GM21526 (cell line): ENCODE measurements at regions not wholly inside any gene's neighbourhood (a gene's known extent, or its start where the extent isn't known, plus 50 kb on each side); places are given as distances from the start of the nearest gene placed in this dataset.

Source experiments
- ATAC-seq: cut with Tn5 transposase; IDR thresholded peaks from one replicate; pipeline ENCODE4 v1.9.1; 2021; ENCODE audit warnings: moderate library complexity; ENCODE audit not compliant: unreplicated experiment, low FRiP score

DNA sequence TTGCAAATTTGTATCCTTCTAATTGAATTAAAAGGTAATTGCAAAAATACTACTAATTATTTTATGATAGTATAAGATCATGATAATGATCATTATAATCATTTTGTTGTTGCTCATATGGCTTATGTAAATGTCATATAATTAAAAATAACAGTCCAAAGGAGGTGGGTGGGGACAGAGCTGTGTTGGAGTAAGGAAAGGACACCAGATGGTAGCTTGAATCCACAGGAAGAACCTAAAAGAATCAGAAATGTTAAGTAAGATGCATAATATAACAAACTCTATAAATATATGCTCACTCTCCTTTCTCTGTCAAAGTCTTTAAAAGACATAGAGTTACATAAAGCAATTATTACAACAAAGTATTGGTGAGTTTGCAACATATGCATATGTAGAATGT lies 650.7 kb upstream of the HS6ST1 start:
- ATAC-seq, result no peak

DNA sequence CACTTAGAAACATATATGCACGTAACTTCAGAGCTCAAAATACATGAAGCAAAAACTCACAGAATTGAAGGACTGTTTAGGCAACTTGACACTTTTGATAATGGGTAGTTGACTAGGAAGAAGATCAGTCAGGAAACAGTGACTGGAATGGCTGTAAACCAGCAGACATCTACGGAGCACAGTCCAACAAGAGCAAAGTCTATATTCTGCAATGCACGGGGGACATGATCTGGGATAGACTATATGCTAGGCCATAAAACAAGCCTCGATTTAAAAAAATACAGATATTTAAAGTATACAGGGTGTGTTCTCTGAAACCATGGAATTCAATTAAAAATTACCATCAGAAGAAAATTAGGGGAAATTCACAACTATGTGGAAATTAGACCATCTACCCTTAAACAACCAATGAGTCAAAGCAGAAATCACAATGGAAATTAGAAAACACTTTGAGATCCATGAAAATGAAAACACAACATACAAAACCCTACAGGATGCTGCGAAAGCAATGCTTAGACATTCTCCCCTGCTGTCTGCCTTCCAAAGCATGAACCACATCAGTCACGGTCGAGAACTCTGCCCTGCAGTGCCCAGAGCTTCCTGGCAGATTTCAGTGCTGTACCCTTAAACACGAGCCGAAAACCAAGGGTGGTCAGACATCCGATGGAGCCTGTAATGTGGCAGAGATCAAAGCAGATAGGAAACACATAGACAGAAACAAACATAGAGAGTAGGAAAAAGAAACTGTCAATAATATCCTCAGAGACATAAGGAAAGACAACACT lies 651.9 kb upstream of the HS6ST1 start:
- no peak for ATAC-seq

DNA sequence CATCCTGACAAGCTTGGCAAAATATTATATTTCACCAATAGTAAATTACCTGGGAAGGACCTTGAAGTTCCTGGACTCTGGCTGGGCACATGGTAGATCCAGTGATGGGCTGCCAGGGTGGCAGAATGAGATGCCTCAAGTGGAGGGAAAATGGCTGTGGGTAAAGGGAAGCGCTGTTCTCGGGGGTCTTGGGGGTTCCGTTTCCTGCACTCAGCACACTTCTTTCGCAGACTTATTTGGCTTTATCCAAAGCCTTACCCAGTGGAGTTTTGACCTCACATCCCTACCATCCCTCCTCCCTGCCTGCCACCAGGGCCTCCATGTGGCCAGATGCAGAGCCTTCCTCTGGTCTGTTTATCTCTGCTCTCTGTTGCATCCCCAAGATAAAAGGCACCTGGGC lies 654.9 kb upstream of the HS6ST1 start:
- ATAC-seq, result no peak

DNA sequence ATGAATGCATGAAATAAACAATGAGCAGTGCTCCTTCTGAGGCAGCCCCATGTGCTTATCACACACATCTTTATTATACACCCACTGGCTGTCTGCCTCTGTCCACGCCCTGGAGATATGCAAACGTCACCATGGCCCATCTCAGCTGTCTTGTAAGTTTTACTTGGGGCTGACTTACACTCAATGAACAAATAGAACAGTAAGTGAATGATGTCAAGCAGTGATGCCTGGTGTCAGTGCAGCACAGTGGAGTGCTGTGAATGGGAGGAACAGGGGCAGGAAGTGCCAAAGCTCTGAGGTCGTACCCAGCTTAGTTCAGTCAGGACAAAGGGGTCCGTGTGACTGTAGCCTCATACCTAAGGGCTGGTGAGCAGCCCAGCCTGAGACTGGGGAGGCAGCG lies 659.5 kb upstream of the HS6ST1 start:
- no peak for ATAC-seq

DNA sequence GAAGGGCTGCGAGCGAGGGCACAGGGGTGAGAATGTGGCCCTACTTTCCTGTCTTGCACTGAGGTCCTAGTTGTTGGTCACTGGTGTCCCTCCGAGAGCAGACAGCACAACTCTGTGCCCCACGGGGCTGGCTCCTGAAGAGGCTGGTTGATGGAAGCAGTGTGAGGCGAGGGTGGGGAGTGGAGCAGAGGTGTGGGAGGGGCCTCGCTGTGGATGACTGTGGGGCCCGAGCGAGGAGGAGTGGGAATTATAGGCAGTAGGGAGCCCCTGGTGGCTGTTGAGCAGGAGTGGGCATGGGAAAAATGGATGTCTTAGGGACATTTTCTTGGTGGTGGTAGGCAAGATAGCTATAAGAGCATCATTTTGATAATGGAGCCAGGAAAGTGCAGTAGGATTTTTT lies 660.5 kb upstream of the HS6ST1 start:
- no peak for ATAC-seq

DNA sequence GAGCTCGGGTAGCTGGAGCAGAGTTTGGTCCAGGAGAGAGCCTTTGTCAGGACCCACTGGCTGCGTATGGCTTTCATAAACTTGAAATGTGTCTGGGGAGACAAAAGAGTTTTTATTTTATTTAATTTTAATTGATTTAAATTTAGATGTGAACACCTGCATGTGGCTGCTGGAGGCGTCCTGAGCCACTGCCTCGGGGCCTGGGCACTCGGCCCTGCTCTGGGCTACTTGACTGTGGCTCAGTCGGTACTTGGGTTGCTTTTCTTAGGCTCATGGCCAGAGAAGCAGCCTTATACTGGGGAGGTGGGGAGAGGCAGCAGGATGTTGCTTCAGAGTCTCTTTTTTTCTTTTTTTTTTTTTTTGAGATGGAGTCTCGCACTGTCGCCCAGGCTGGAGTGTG lies 661.8 kb upstream of the HS6ST1 start:
- no peak for ATAC-seq

DNA sequence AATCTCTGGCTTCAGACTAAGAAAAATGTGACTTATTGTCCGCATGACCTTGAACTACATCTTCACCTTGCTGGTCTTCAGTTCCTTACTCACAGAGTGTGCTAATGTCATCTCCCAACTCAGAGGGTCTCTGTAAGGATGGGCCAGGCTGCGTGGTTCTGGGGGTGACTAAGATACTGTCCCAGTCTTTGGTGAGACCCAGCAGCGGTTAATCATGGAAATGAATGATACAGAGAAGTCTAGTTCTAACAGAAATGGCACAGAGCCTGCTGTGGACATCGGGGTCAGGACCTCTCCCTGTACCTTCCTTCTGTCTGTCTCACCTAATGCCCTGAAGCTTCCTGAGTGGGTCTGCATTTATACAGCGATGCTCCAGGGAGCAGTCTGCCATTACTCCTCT lies 662.7 kb upstream of the HS6ST1 start:
- ATAC-seq, result no peak

DNA sequence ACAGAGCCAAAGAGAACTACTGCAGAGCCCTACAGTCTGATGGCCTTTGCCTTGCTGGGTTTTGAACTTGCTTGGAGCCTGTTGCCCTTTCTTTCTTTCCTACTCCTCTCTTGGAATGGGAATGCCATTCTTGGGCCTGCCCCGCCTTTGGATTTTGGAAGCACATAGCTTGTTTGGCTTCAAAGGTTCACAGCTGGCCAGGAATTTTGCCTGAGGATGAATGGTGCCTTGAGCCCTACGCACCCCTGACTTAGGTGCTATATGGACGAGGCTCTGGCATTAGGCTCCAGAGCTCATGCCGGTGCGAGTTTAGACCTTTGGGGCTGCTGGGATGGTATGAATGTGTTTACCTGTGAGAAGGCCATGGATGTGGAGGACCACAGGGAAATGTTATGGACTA lies 663.3 kb upstream of the HS6ST1 start:
- no peak for ATAC-seq

DNA sequence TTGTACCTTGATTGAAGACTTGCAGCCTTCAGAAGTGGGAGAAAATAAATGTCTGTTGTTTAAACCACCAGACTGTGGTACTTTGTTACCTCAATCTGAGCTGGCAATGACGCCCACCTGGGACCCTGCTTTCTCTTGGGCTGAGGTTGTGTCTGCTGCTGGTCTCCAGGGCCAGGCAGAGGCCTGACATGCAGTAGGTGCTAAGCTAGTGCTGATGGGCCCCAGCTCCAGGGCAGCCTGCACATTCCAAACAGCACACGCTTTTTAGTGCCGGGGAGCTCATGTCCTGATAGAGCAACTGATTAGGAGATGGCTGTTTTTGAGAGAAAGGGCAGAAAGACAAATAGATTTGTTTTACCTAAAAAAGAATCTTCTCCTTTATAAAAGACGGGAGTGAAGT lies 664.0 kb upstream of the HS6ST1 start:
- no peak for ATAC-seq

DNA sequence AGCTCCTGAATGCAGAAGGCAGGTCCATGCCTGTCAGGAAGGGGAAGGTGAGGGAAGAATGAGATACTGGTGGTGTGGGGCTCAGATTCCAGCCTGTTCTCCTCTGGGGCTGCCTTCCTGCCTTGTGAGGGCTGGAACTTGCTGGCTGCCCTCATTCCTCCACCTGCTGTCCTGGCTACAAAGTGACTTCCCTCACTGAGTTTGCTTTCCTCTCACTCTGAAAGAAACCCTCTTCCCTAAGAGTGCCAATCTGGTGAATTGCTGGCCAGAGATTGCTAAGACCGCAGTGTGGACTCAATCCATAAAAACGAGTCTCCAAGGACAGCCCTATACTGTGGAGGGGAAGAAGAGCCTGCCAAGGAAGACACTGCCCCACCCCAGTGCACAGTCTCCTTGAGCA lies 664.4 kb upstream of the HS6ST1 start:
- no peak for ATAC-seq

DNA sequence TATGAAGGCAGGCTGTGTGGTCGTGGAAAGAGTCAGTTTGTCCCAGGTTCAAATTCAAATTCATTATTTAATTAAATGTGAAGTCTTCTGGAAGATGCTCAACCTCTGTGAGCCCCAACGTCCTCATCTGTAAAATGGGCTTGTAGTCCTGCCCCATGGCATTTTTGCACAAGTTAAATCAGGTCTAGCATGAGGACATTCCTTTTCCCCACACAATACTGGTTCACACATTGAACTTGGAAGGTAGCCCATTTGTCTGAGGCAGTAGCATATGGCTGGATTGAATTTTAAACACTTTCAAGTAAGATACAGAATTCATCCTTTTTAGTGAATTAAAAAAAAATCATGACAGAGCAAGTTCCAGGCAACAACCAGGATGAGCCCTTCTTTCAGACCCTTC lies 665.4 kb upstream of the HS6ST1 start:
- ATAC-seq, result no peak

DNA sequence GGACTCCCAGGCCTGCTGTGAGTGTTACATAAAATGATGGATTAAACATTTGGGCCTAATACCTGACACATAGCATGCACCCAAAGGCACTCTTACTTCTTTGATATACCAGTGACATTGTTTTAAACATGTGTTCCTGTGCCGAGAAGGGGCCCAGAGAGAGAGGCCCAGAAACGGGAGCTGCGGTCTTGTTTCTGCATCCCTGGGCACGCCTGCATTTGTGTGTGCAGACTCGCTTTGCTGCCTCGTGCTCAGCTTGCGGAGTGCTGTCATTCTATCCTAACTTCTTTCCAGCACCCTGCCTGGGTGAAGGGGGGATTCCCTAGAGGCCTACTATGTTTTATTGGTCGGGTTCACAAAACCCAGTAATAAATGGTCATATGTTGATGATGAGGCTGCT lies 666.2 kb upstream of the HS6ST1 start:
- no peak for ATAC-seq

DNA sequence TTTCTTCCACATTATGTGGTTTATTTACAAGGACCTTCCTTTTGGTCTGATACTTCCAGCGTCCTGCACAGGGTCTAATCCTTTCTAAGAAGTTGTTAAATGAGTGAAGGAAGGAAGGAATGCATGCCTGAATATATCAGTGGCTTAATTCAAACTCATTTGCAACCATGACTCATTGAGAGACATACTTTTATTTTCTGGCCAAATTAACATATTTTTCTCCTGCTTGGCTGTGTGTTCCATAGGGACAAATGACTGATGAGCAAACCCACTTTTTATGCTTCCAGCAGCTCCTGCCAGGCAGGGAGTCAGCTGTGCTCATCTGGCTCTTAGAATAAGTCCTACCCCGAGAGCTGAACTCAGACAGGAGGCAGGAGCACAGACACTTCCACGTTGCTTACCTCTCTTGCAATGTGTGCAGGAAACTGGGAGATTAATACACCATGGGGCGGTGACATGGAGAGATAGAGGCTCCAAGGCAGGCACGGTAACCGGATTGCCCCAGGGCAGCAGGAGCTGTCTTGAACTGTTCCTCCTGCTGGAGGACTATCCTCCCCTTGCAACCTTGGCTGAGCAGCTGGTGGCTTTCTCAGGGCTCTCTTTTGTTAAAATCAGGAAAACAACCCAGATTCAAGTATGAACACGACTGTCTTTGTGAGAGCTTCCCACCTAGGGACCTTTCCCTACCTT lies 667.5 kb upstream of the HS6ST1 start:
- no peak for ATAC-seq

DNA sequence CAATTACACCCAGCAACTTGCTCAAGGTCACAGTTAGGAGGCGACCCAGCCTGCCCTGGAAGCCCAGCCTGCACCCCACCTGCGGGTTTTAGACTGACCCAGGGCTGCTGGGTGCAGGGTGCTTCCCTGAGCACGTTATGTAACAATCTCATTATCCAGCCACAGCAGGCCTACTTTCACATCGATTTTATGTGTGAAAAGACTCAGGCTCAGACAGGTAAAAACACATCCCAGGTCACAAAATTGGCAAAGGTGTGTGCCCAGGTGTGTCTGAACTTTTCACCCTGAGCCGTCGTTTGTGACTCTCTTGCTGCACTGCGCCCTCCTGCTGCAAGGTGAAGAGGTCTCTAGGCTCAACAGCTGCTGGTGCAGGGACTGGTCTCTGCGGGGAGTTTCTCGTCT lies 668.2 kb upstream of the HS6ST1 start:
- no peak for ATAC-seq

DNA sequence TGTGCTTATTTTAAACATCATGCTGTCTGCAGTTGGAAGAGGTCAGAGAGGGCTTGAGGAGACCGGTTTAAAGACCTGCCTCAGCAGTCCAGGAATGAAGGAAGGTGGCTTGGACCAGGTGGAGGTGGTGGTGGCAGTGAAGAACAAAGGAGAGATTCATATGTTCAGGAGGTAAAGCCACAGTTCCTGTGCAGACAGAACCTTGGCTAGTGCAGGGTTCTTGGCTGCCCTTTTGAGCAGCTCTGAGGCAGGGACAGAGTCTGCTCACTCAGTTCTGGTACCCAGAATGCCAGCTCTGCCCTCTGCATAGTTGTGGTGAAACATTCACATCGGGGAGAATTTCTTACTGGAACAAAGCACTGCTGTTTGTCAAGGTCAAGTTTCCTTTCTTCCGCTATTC lies 669.7 kb upstream of the HS6ST1 start:
- ATAC-seq, result no peak

DNA sequence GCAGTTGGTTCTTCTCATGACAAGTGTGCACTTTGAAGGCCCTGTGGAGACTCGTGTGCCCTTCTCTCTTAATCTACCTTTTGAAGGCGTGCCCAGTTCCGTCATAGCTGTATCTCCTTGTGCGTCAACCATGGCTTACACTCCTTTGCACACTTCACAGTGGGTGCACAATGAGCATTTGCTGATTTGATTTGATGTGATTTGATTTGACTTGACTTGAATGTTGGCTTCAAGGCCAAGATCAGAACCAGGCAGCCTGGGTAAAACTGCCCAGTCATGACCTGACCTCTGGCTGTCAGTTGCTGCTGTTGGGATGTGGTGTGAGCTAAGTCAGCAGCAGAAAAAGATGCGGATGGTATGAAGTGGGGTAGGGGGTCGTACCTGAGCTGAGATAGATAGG lies 670.3 kb upstream of the HS6ST1 start:
- no peak for ATAC-seq

DNA sequence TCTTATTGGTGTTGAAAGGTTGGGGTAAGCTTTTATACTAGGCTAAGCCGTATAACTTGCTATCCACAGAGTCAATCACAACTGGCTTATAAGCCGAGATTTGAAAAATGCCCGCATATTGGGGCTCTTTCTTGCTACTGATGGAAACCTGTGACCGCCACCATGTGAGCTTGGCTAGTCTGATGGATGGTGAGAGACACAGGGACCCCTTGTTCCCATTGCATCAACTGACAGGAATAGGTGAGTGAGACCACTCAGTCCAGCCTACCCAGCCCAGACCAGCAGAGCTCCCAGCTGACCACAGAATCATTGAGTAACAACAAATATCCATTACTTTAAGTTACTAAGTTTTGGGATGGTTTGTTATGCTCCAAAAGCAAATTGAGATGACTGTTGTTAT lies 676.4 kb upstream of the HS6ST1 start:
- no peak for ATAC-seq

DNA sequence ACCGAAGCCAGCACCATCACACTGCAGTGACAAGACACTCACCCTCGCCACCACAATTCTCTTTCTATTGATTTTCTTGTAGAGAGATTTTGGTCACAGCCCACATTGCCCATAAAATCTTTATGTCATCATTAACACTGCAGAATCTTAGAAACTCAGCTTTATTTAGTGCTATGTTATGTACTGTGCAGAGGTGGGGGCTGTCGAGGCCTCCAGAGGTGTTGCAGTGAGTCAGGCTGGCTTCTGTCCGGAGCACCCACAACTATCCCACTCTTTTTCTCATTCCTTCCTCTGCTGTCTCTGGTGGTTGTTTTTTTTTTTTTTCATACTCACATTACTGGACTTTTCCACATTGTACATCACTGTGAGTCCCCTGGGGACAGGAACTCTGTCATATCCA lies 677.4 kb upstream of the HS6ST1 start:
- no peak for ATAC-seq

DNA sequence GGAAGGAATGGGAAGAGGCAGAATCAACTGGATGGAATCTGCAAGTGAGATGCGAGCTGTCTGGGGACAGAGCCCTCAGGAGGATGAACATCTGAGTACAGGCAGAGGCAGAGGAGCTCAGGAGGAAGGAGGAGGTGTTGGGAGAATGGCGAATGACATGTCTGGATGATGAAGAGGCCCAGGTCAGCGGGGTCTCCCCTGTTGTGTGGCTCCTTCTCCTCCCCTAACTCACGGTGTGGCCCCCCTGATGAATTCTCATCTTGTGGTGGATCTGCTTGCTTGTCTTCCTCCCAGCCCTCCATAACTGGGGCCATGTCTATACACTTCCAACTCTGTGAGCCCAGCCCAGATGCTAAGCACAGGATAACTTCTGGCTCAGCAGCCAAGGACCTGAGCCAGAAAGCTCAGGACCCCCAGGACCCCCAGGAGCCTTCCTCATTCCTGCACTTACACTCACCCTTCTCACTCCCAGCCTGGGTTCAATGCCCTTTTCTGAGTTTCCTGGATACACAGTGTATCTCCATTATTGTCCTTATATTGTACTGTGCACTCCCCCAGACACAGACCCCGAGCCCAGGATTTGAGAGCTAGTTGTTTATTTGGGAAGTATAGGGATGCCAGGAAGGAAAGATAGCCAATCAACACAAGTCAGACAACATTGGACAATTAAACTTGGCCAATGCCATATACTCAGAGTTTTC lies 678.6 kb upstream of the HS6ST1 start:
- ATAC-seq, result no peak

DNA sequence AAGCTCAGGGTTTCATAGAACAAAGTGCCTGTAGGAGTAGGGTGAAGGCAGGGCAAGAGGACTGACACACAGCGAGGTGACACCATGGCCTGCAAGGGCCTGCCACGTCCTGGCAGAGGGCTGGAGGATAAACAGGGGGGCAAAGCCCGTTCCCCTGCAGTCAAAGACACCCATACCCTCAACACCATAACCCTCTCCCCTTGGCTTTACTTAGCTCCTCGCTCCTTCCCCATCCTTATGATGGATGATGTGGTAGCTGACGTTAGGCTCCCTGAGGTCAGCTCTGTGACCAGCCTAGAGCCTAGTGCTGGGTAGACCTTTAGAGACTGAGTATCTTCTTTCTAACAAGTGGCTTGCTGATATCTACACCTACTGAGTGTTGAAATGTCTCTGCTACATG lies 683.3 kb upstream of the HS6ST1 start:
- ATAC-seq, result no peak

DNA sequence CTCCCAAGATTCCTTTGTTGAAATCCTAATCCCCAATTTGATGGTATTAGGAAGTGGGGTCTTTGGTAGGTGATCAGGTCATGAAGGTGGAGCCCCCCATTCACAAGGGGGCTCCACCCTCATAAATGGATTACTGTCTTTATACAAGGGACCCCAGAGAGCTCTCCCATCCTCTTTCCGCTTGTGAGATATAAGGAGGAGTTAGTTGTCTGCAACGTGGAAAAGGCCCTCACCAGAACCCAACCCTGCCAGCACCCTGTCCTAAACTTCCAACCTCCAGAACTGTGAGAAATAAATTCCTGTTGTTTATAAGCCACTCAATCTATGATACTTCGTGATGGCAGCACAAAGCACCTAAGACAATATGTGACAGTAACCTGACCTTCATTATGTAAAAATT lies 684.1 kb upstream of the HS6ST1 start:
- ATAC-seq, result no peak

DNA sequence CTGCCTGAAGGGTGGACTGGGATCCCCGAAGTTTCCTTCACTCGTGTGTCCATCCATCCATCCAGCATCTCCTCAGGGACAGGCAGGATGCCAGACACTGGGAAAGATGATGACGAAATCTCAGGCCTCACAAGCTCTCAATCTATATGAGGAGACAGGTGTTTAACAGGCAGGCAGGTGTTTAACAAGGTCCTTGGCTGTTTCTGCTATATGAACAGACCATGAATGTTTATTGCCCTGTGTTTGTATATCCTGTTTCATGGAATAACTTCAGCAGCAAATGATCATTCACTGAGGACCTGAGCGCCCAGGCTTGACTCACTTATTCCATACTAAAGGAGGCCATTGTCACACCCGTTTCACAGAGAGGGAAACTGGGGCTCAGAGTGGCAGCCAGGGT lies 685.8 kb upstream of the HS6ST1 start:
- no peak for ATAC-seq
